NCI-H2081 (cell line): ENCODE measurements at regions not wholly inside any gene's neighbourhood (a gene's known extent, or its start where the extent isn't known, plus 50 kb on each side); places are given as distances from the start of the nearest gene placed in this dataset.

Experiments
- DNase-seq, 2 experiments: peaks; one replicate each; lab custom pipeline; 2025; lab: John Stamatoyannopoulos, UW

DNA sequence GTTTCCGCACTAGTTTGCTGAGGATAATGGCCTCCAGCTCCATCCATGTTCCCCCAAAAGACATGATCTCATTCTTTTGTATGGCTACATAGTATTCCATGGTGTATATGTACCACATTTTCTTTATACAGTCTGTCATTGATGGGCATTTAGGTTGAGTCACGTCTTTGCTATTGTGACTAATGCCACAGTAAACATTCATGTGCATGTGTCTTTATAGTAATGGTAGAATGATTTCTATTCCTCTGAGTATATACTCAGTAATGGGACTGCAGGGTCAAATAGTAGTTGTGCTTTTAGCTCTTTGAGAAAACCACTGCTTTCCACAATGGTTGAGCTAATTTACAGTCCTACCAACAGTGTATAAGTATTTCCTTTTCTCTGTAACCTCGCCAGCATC is 78.3 kb upstream of the BCL9 start:
- DNase-seq: no peak

DNA sequence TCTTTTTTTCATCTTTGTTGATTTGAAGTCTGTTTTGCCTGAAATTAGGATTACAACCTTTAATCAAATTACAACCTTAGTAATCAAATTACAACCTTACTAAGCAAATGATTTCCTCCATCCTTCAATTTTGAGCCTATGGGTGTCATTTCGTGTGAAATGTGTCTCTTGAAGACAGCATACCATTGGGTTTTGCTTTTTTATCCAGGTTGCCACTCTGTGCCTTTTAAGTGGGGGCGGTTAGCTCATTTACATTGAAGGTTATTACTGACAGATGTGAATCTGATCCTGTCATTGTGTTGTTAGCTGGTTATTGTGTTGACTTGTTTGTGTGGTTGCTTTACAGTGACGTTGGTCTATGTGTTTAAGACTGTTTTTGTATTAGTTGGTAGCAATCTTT is 74.8 kb upstream of the BCL9 start:
- DNase-seq: no peak

DNA sequence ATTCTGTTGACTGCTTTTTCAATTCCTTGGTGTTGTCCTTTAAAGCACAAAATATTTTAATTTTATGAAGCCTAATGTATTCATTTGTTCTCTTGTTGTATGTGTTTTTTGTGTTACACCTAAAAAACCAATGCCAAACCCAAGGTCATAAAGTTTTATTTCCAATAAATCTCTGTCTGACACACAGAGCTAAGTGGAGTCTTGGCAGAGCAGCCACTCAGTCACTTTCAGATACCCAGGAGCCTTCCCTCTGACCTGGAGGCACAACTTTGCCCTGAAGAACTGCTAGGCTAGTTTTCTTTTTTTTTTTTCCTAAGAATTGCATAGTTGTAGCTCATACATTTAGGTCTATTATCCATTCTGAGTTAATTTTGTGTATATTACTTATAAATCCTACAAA is 71.2 kb upstream of the BCL9 start:
- DNase-seq: no peak

DNA sequence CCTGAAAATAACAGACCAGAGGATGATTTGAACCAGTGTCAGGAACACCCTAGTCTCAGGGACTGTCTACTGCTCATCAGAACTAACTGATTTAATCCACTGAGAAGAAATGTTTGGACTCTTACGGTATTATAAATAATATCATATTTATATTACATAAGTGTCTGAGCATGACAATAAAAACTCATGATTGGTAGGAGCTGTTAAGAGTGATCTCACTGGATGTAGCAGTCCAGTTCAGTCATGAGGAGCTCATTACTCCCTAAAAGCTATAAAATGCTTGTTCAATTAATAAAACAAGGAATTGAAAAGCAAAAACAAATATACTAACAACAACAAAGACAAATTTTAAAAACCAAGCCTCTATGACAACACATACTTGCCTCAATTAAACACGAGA is 68.8 kb upstream of the BCL9 start:
- DNase-seq: no peak

DNA sequence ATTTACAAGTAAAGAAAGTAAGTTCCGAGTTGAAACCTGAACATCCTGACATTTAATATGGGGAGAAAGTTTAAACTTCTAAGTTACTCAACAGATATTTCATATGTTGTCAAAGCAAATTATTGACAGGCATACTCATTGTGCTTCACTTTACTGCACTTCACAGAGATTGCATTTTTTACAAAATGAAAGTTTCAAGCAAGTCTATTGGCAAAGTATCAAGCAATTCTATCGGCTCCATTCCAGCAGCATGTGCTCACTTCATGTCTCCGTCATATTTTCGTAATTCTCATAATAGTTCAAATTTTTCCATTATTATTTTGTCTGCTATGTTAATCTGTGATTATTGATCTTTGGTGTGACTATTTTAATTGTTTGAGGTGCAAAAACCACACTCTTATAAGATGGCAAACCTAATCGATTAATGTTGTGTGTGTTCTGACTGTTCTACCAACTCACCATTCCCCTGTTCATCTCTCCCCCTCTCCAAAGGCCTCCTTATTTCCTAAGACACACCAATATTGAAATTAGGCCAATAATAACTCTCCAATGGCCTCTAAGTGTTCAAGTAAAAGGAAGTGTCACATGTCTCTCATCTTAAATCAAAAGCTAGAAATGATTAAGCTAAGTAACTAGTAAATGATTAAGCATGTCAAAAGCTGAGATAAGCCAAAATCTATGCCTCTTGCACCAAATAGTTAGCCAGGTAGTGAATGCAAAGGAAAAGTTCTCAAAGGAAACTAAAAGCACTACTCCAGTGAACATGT is 68.2 kb upstream of the BCL9 start:
- no peak for DNase-seq

DNA sequence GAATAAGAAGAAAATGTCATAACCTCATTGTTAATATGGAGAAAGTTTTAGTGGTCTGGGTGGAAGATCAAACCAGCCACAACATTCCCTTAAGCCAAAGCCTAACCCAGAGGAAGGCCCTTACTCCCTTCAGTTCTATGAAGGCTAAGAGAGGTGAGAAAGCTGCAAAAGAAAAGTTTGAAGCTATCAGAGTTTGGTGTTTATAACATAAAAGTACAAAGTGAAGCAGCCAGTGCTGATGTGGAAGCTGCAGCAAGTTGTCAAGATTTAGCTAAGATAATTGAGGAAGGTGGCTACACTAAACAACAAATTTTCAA is 67.6 kb upstream of the BCL9 start:
- DNase-seq: no peak

DNA sequence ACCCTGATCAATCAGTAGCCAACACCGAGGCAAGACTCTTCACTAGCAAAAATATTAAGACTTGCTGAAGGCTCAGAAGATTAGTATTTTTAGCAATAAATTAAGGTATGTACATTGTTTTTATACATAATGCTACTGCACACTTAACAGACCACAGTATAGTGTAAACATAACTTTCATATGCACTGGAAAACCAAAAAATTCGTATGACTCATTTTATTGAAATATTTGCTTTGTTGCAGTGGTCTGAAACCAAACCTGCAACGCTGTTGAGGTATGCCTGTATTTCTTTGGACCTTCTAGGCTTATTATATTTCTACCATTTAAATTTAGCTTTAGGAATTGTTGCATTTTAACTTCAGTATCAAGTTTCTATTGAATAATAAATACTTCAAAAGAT is 65.8 kb upstream of the BCL9 start:
- no peak for DNase-seq

DNA sequence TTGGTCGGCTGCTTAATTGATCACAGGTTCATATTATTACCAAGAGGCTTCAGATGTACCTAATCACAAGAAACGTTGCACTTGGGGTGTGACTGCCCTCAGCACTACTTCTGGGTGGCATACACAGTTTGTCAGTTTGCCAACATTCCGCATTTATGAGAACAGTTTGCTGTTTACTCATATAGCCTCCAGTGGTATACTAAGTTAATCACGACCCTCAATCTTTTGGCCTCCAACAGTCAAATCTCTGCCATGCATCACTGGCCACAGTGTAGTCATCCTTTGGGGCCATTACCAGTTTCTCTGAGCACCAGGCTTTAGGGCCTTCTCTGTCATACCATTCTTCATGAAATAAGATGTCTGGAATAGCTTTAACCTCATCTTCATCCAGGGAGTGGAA is 62.8 kb upstream of the BCL9 start:
- DNase-seq: no peak

DNA sequence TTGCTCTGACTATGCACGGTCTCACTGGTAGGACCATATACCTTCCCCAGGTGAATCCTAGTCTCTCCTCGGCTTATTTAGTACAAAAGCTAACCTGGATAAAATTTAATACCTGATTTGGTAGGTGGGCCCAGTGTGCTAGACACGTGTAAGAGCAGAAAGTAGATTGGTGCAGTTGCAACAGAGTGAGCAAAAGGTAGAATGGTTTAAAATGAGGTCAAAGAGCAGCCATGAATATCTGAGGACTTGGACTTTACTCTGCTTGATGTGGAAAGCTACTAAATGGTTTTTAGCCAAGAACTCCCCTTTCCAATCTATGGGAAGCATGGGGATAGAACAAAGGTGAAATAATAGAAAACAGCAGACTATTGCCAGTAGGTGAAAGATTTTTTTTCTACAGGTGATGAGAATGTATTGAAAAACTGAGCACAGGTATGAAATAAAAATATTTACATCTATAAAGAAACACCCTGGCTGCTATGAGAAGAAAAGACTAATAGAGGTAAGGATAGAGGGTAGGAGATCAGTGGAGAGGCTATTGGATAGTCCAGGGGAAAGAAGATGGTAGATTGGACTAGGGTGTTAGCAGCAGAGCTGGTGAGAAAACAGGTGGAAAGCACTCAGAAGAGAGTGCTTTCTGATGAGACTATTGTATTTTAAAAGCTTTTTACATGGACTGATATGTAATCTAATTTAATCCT is 61.3 kb upstream of the BCL9 start:
- DNase-seq: no peak

DNA sequence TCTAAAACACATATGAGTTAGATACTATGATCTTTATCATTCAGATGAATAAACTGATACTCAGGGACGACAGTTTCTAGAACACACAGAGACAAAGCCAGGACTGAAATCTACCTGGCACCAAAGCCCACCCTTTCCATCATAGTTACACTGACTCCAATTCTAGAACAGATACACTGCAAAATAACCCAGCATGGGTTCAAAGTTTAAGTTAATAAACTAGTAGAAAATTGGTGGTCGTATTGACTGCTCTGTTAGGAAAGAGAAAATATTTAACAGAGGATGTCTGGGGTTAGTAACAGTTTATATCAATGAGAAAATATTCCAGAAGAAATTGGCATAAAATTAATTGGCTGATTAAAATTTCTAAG is 60.8 kb upstream of the BCL9 start:
- DNase-seq: no peak

DNA sequence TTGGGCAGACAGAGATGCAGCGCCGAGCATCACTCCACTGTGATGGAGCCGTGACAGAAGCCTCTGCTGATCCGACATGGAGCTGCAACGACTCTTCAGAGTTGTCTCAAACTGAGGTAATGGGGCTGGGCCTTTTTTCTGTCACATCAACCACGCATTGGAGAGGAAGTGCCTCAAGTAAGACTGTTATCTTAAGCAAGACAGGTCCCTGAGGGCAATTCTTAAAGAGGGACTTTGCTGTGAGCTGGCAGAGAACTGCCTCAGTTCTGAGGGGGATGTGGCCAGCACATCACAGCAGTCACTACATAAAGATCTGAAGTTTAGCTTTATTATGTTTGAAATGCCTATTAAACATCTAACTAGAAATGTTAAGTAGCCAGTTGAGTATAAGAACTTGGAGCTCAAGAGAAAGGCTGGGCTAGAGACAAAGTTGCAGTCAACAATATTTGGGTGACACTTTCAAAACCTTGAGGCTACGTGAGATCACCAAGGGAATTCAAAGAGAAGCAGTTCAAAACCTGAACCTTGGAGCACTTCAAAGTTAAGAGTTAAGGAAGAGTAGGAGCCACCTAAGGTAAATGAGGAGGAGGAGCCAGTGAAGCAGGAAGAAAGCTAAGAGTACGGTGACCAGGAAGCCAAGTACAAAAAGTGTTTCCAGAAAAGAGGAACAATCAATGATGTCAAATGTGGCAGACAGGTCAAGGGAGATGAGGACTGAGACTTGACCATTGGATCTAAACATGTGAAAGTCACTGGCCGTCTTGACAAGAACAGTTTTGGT is 54.2 kb upstream of the BCL9 start:
- no peak for DNase-seq

DNA sequence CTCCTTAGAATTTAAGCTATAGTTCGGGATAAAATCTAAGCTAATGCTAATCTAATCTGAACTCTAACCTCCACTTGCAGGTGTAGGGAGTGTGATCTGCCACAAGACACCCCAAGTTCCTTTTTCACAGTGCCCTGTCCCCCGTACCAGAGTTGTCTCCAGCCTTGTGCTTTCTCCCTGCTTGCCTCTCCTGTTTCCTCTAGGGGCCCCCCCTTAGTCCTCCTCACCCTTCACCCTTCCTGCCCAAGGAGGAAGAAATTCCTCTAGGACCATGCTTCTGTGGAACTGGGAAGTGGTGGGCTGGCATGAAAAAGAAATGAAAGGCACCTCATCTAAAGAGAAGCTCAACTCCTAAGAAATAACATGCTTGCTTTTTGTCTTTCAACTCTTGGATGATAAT is 50.2 kb upstream of the BCL9 start:
- DNase-seq: no peak
